Sciatic nerve (tissue), 2 donors: ENCODE measurements at regions not wholly inside any gene's neighbourhood (a gene's known extent, or its start where the extent isn't known, plus 50 kb on each side); places are given as distances from the start of the nearest gene placed in this dataset.

Experiments used
- ATAC-seq: fragments of 200-7000 bp; cut with Tn5 transposase; one replicate; pipeline ENCODE4 v1.9.1; 2020; ENCODE audit warnings: mild to moderate bottlenecking, moderate library complexity
- DNase-seq: peaks from one replicate; pipeline ENCODE4 v3.0.0-alpha.2; 2020; ENCODE audit warnings: low spot score
- intact Hi-C: fragments of 100-400 bp; cut with DNase I; formaldehyde crosslinking; loops from one replicate; pipeline ENCODE4 v1.14.2; 2022
- donor health status: DM: no; HTN: no; CAD: no.
- donor health status: DM: no; HTN: no; CAD: no.

GRCh38 chr12:81022531-81022930 is 55.3 kb upstream of the ACSS3 start:
- DNase-seq (no peak), ATAC-seq (peak; percentile 20)
- intact Hi-C loops = no loop called here

GRCh38 chr12:81021834-81022233 is 56.0 kb upstream of the ACSS3 start:
- DNase-seq = no peak
- intact Hi-C loops = no loop called here
- peak; percentile 65 for ATAC-seq

GRCh38 chr12:81021131-81021748 is 56.6 kb upstream of the ACSS3 start:
- intact Hi-C loops = no loop called here
- no peak for ATAC-seq
- DNase-seq = no peak

- intact Hi-C loops = no loop called here
- no peak for ATAC-seq
- DNase-seq = no peak
Observed at GRCh38 chr12:81017792-81018191, 60.1 kb upstream of the ACSS3 start.

- intact Hi-C loops = no loop called here
- ATAC-seq = no peak
- DNase-seq = no peak
Observed at GRCh38 chr12:81015510-81015909, 62.4 kb upstream of the ACSS3 start.

GRCh38 chr12:81010641-81011040 is 67.2 kb upstream of the ACSS3 start:
- ATAC-seq (no peak), DNase-seq (no peak)
- intact Hi-C loops = no loop called here

GRCh38 chr12:81005606-81006005 is 67.9 kb upstream of the LIN7A start:
- intact Hi-C loops = no loop called here
- ATAC-seq (no peak), DNase-seq (no peak)

- DNase-seq = no peak
- intact Hi-C loops = no loop called here
- ATAC-seq = no peak
Observed at GRCh38 chr12:81000831-81001230, 63.1 kb upstream of the LIN7A start.

GRCh38 chr12:80988986-80989385 is 51.3 kb upstream of the LIN7A start:
- intact Hi-C loops = no loop called here
- ATAC-seq (no peak), DNase-seq (no peak)
